Tibial nerve (tissue), 4 donors: ENCODE measurements at regions not wholly inside any gene's neighbourhood (a gene's known extent, or its start where the extent isn't known, plus 50 kb on each side); places are given as distances from the start of the nearest gene placed in this dataset.

Experiments used
- EP300 ChIP-seq, 2 donors: sonication (generic); formaldehyde crosslinking; IDR thresholded peaks; one replicate each; pipeline ENCODE4 v1.6.1; 2017; ENCODE audit warnings: antibody characterized with exemption in 2 of 2, mild to moderate bottlenecking in 1 of 2
- POLR2A ChIP-seq, 2 donors: fragments of 450-650 bp; IDR thresholded peaks; one replicate each; pipeline ENCODE4 v1.6.1; 2017; ENCODE audit warnings: antibody characterized with exemption in 2 of 2, mild to moderate bottlenecking in 2 of 2, moderate library complexity in 2 of 2
- TF ChIP-seq, protein P1 (sequence below), 5 experiments: fragments of 200-600 bp in 3 of 5; fragments of 450-650 bp in 2 of 5; sonication (generic) in 3 of 5; IDR thresholded peaks; one replicate each; pipeline ENCODE4 v1.5.1; 2016 to 2019; ENCODE audit warnings: antibody characterized with exemption in 5 of 5, mild to moderate bottlenecking in 3 of 5, moderate library complexity in 2 of 5

DNA sequence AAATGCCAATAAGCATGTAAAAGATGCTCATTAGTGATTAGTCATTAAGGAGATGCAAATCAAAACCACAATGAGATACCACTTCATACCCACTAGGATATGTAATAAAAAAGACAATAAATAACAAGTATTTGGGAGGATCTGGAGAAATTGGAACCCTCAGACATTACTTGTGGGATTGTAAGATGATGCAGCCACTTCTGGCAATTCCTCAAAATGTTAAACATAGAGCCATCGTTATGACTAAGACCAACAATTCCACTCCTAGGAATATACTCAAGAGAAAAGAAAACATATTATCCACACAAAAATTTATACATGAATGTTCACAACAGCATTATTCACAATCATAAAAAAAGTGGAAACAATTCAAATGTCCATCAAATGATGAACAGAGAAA is 336.2 kb upstream of the PMFBP1 start:
- TF ChIP-seq POLR2A (IDR thresholded peaks at IDR 0.05) (no peak), EP300 (IDR thresholded peaks at IDR 0.05) (no peak)
- TF ChIP-seq, protein P1, sequence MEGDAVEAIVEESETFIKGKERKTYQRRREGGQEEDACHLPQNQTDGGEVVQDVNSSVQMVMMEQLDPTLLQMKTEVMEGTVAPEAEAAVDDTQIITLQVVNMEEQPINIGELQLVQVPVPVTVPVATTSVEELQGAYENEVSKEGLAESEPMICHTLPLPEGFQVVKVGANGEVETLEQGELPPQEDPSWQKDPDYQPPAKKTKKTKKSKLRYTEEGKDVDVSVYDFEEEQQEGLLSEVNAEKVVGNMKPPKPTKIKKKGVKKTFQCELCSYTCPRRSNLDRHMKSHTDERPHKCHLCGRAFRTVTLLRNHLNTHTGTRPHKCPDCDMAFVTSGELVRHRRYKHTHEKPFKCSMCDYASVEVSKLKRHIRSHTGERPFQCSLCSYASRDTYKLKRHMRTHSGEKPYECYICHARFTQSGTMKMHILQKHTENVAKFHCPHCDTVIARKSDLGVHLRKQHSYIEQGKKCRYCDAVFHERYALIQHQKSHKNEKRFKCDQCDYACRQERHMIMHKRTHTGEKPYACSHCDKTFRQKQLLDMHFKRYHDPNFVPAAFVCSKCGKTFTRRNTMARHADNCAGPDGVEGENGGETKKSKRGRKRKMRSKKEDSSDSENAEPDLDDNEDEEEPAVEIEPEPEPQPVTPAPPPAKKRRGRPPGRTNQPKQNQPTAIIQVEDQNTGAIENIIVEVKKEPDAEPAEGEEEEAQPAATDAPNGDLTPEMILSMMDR (IDR thresholded peaks at IDR 0.05): no peak
